Stimulated activated CD8-positive, alpha-beta memory T cell treated with anti-CD3 and anti-CD28 coated beads, Interleukin-12 subunit alpha, Interleukin-12 subunit beta, amount 100 ng/mL, for 24 hours (primary cell): ENCODE measurements at regions not wholly inside any gene's neighbourhood (a gene's known extent, or its start where the extent isn't known, plus 50 kb on each side); places are given as distances from the start of the nearest gene placed in this dataset.
A peak's percentile ranks its signal among the peaks of the same experiment; 100 is the strongest.

Source experiments
- DNase-seq: peaks from one replicate; pipeline ENCODE4 v3.0.0-alpha.2; 2020; ENCODE audit errors: extremely low read depth

GRCh38 chr12:132424811-132425210 is 65.1 kb upstream of the FBRSL1 start:
- DNase-seq, result no peak

GRCh38 chr12:132423820-132424645 is 65.9 kb upstream of the FBRSL1 start:
- no peak for DNase-seq

- DNase-seq, result no peak
Measured at GRCh38 chr12:132423251-132423819, 66.6 kb upstream of the FBRSL1 start.

DNA sequence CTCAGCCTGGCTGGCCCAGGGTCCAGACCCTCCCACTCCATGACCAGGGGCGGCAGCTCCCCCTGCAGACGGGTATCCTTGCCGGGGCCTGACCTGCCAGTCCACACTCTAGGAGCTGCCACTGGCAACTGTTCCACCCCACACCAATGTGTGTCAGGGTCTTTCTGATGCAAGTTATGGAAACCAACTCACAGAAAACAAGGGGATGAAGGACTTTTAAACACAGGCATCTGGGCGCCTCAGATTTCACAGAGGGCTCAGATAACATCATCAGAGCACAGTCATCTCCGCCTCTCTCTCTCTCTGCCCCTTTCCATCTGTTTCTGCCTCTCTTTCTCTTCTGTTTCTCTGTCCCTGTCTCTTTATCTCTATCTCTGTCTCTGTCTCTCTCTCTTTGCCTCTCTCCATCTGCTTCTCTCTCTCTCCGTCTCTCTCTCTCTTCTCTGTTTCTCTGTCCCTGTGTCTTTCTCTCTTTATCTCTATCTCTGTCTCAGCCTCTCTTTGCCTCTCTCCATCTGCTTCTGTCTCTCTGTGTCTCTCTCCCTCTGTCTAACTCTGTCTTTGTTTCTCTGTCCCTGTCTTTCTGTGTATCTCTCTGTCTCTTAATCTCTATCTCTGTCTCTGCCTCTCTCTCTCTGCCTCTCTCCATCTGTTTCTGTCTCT is 67.4 kb upstream of the FBRSL1 start:
- no peak for DNase-seq

DNA sequence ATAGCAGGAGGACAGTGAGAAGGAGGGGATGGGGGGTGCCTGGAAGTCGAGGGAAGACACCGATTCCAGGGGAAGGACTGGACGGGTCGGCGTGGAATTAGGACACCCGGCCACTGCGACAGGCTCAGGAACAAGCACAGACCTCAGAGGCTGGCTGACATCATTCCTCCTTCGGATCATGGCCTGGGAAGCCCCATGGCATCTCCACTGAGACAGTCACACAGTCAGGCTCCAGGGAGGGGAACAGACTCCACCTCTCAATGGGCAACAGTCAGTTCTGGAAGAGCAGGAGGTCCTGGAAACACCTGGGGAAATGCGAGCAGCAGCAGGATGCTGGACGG is 67.9 kb upstream of the FBRSL1 start:
- DNase-seq, result no peak

DNA sequence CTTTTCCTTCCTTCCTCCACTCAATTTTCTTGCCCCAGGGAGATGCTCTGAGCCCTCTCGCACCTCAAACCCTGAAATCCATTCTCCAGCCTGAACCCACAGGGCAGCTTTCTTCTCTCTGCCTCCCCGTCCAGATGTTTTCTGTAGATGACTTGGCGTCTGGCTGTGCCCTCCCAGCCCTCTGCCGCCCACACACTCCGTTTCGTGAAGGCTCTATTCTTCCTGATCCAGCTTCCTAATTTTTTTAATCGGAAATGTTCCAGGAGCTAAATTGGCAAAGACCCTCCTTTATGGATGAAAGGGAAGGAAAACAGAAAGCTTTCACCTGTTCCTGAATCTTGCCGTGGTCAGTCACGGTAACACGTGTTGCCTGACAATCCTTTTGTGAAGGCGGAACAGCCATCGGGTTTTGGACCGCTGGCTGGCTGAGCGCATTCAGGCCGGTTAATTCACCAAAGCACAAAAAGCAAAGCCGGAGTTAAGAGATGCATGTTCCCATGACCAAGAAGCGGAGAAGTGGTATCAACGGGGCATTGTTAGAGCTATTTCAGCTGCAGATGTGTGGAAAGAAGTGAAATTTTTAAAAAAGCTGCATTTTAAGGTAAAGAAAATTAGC is 70.2 kb upstream of the FBRSL1 start:
- no peak for DNase-seq

GRCh38 chr12:132418393-132418925 is 71.5 kb upstream of the FBRSL1 start:
- DNase-seq, result no peak

DNA sequence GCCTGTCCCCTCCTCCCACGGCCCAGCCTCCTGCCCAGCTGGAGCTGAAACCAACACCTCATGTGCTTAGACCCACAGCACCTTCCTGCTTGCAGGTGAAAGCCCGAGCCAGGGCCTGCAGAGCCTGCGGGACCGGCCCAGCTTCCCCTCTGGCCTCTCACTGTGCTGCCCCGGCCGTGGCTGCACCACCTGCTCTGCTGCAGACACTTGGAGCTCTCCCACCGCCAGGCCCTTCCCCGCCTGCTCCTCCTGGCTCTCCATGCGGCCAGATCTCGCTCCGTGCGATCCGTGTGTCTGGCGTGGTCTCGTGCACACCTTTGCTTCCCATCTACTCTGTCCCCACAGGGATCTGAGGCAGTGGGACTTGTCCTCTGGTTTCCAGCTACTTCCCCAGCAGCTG is 72.2 kb upstream of the FBRSL1 start:
- DNase-seq, result no peak

DNA sequence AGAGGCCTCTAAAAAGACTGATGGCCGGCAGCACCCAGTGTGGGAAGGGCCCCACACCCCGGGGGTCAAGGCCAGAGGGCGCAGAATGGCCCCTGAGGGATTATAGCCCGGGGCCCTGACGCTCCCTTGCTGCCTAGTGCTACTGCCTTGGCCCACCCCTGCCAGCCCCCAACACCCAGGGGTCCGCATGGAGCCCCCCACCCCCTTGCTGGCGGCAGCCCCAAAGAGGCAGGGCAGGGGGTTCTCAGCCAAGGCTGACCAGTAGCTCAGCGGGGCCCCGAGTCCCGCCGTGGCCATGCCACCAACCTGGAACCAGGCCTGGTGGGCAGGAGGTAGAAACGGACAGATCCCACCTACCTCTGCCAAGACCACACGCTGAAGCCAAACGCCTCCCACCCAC is 73.1 kb upstream of the FBRSL1 start:
- DNase-seq, result no peak

GRCh38 chr12:132416121-132416673 is 73.8 kb upstream of the FBRSL1 start:
- DNase-seq, result no peak

GRCh38 chr12:132415327-132416120 is 74.4 kb upstream of the FBRSL1 start:
- no peak for DNase-seq

GRCh38 chr12:132414634-132415326 is 75.2 kb upstream of the FBRSL1 start:
- DNase-seq, result peak; percentile 41

DNA sequence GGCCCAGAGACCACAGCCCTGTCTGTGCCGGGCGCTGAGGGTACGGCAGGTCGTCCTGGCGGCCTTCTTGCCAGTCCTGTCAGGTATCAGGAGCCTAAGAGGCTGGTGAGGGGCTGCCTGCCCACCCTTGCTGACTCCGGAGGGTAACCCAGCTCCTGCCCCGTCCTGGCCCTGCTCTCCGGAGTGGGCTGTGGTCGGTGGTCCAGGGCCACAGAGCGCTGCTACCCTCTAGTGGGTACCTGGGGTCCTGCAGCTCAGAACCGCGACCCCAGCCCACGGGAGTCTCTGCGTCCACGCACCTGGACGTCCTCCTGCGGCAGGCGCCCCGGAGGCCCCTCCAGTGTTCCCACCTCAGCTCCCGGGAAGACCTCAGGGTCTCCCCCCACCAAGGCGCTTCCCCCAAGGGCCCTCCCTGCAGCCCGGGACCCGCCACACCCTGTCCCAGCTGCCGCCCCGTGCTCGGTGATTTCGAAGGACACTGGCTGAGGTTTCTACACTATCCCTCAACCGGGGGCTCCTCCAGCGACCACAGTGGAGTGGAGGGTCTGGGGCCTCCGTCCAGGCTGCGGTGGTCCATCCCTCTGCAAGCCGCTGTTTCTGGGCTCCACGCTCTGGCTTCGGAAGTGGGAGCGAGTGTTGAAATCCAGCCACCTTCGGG is 75.9 kb upstream of the FBRSL1 start:
- no peak for DNase-seq

GRCh38 chr12:132411457-132411856 is 78.5 kb upstream of the FBRSL1 start:
- DNase-seq, result no peak

DNA sequence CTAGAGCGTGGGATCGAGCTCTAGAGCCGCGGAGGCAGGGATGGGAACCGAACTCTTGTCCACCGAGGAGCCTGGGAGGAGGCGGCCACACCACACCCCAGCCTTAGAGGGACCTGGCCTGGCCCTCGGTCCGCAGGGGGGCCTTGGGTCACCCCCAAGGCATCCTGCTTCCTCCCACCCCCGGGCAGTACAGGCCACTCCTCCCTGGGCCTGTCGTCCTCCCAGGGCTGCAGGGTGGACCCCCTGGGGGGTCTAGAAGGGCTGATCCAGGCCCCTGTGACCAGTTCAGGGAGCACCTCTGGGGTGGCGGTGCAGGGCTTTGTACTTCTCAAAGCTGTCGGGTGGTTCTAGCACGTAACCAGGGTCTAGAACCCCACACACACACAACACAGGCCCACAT is 79.1 kb upstream of the FBRSL1 start:
- no peak for DNase-seq

DNA sequence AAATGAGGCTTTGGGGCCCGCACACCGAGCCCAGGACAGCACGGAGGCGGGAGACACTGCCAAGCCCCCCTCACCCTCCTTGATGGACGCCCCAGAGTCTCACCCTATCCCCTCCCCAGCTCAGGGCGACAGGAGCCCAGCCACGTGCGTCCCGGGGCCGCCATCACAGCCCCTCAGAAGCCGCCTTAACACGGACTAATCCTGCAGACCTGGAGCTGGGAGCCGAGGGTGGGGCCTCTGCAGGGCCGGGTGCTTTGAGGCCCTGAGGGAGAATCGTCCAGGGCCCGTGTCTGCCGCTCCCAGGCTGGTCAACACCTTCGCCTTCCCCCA is 79.7 kb upstream of the FBRSL1 start:
- DNase-seq, result no peak

- no peak for DNase-seq
Measured at GRCh38 chr12:132409495-132410295, 80.3 kb upstream of the FBRSL1 start.

DNA sequence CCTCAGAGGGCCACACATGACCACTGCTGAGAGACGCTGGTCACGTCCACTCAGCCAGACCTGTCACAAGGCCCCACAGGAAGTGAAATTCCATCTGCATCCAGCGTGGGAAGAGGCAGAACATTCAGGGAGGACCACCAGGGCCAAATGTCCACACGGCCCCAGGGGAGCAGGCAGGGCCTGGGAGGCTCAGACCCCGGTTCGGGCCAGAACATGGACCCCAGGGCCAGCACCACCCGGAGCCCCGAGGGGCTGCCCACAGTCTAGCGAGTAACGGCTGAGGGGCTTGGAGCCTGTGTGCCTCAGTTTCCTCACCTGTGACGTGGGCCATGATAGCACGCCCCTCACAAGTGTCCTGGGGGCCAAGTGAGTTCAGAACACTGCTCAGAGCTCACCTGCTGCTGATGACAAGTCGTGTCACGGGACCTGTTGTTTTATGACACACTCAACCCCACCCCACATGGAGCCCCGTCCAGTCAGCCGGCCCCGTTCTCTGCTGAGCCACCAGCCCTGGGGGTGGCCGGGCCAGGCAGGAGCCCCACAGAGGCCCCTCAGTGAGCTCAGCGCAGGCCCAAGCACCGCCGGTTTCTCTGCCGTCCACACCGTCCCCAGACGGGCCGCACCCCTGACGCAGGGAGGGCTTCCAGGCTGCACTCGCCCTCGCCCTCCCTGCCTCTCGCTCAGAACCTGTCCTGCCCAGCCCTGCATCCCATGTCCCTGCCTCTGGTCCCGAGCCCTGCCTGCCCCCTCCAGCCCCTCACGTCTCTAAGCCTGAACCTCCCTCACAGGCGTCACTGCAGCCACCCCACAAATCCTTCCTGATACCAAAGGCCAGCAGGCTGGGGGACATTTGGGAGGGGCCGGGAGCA is 79.5 kb upstream of the GALNT9 start:
- no peak for DNase-seq

- no peak for DNase-seq
Measured at GRCh38 chr12:132407992-132408391, 78.6 kb upstream of the GALNT9 start.
